ENCODE measurements at regions not wholly inside any gene's neighbourhood (a gene's known extent, or its start where the extent isn't known, plus 50 kb on each side); places are given as distances from the start of the nearest gene placed in this dataset.

GRCh38 chr2:102915128-102915527, 153.3 kb downstream of the TMEM182 start:
- Mint-ChIP-seq H3K4me1 (no peaks in the 10 kb centered on the region), H3K9me3 (ENCODE audit: low read depth) (peaks cover 17% of the 10 kb centered on the region), H3K4me3 (no peak overlapping the region), H3K36me3 (ENCODE audit: low read depth) (no peaks in the 10 kb centered on the region), H3K27ac (no peak overlapping the region), H3K27me3 (no peaks in the 10 kb centered on the region)
- DNase-seq (no peak), ATAC-seq (no peak)
- intact Hi-C loops (cut with DNase I, micrococcal nuclease): no loop called here
- CTCF ChIA-PET: interaction anchor here (1.0 kb wide), 1 partner anchor 26 kb away, joined by 3 read pairs; no protein-coding TSS in a partner anchor
- POLR2A ChIA-PET: no interaction called here

- H3K36me3 Mint-ChIP-seq (ENCODE audit: low read depth): no peaks in the 10 kb centered on the region
Observed at GRCh38 chr2:102922321-102922720, 160.5 kb downstream of the TMEM182 start.

GRCh38 chr2:102925003-102925402, 163.2 kb downstream of the TMEM182 start:
- no peaks in the 10 kb centered on the region for H3K4me1 Mint-ChIP-seq
- DNase-seq (no peak), ATAC-seq (no peak)
- H3K27me3 Mint-ChIP-seq: no peaks in the 10 kb centered on the region
- POLR2A ChIA-PET: no interaction called here
- H3K4me3 Mint-ChIP-seq: no peak overlapping the region
- H3K9me3 Mint-ChIP-seq (ENCODE audit: low read depth): no peaks in the 10 kb centered on the region
- intact Hi-C loops (cut with DNase I, micrococcal nuclease): no loop called here
- CTCF ChIA-PET: no interaction called here
- no peaks in the 10 kb centered on the region for H3K36me3 Mint-ChIP-seq (ENCODE audit: low read depth)
- H3K27ac Mint-ChIP-seq: no peak overlapping the region

More at GRCh38 chr2:102922321-102922720, 160.5 kb downstream of the TMEM182 start:
- Mint-ChIP-seq H3K27me3 (no peaks in the 10 kb centered on the region), H3K27ac (no peak overlapping the region), H3K4me1 (no peaks in the 10 kb centered on the region), H3K4me3 (no peak overlapping the region), H3K9me3 (ENCODE audit: low read depth) (peaks cover 9% of the 10 kb centered on the region)
- POLR2A ChIA-PET: no interaction called here
- ATAC-seq: no peak
- CTCF ChIA-PET: interaction anchor here (0.9 to 1.8 kb wide), 2 partner anchors 9 to 18 kb away, joined by 3 read pairs; no protein-coding TSS in a partner anchor
- intact Hi-C loops (cut with DNase I, micrococcal nuclease): no loop called here
- no peak for DNase-seq

GRCh38 chr2:102927854-102928267, 166.0 kb downstream of the TMEM182 start:
- Mint-ChIP-seq H3K4me1 (no peaks in the 10 kb centered on the region), H3K36me3 (ENCODE audit: low read depth) (no peaks in the 10 kb centered on the region), H3K4me3 (no peak overlapping the region), H3K27ac (no peak overlapping the region), H3K9me3 (ENCODE audit: low read depth) (no peaks in the 10 kb centered on the region), H3K27me3 (no peaks in the 10 kb centered on the region)
- ATAC-seq: no peak
- no peak for DNase-seq
- ChIA-PET POLR2A (interaction anchor here (0.7 kb wide), 1 partner anchor 312 kb away, joined by 3 read pairs; no protein-coding TSS in a partner anchor), CTCF (no interaction called here)
- intact Hi-C loops (cut with DNase I, micrococcal nuclease): no loop called here

- DNase-seq (no peak), ATAC-seq (no peak)
- intact Hi-C loops (cut with DNase I, micrococcal nuclease): no loop called here
- Mint-ChIP-seq H3K4me1 (no peaks in the 10 kb centered on the region), H3K36me3 (ENCODE audit: low read depth) (no peaks in the 10 kb centered on the region), H3K9me3 (ENCODE audit: low read depth) (no peaks in the 10 kb centered on the region), H3K4me3 (no peak overlapping the region), H3K27ac (no peak overlapping the region), H3K27me3 (no peaks in the 10 kb centered on the region)
- POLR2A ChIA-PET: no interaction called here
- CTCF ChIA-PET: interaction anchor here (0.6 kb wide), 1 partner anchor 546 kb away, joined by 3 read pairs; no protein-coding TSS in a partner anchor
Observed at GRCh38 chr2:102929721-102930120, 167.9 kb downstream of the TMEM182 start.

- intact Hi-C loops (cut with DNase I, micrococcal nuclease): no loop called here
- POLR2A ChIA-PET: no interaction called here
- DNase-seq: no peak
Observed at GRCh38 chr2:102932501-102932900, 170.7 kb downstream of the TMEM182 start.

GRCh38 chr2:102939207-102939606, 177.4 kb downstream of the TMEM182 start:
- no peaks in the 10 kb centered on the region for H3K4me1 Mint-ChIP-seq
- ChIA-PET CTCF (no interaction called here), POLR2A (no interaction called here)
- H3K27ac Mint-ChIP-seq: no peak overlapping the region
- no peak for ATAC-seq
- peaks cover 2% of the 10 kb centered on the region for H3K27me3 Mint-ChIP-seq
- no peak for DNase-seq
- no peak overlapping the region for H3K4me3 Mint-ChIP-seq
- intact Hi-C loops (cut with DNase I, micrococcal nuclease): no loop called here
- peaks cover 5% of the 10 kb centered on the region for H3K9me3 Mint-ChIP-seq (ENCODE audit: low read depth)
- H3K36me3 Mint-ChIP-seq (ENCODE audit: low read depth): no peaks in the 10 kb centered on the region

More at GRCh38 chr2:102932501-102932900, 170.7 kb downstream of the TMEM182 start:
- peaks cover under 1% of the 10 kb centered on the region for H3K27me3 Mint-ChIP-seq
- no peak for ATAC-seq
- no peaks in the 10 kb centered on the region for H3K36me3 Mint-ChIP-seq (ENCODE audit: low read depth)
- no peak overlapping the region for H3K27ac Mint-ChIP-seq
- H3K4me3 Mint-ChIP-seq: no peak overlapping the region
- CTCF ChIA-PET: no interaction called here
- H3K4me1 Mint-ChIP-seq: no peaks in the 10 kb centered on the region
- peaks cover under 1% of the 10 kb centered on the region for H3K9me3 Mint-ChIP-seq (ENCODE audit: low read depth)

- H3K4me3 Mint-ChIP-seq: no peak overlapping the region
- ATAC-seq: no peak
- CTCF ChIA-PET: interaction anchor here (0.8 kb wide), 1 partner anchor 18 kb away, joined by 3 read pairs; no protein-coding TSS in a partner anchor
- intact Hi-C loops (cut with DNase I, micrococcal nuclease): no loop called here
- DNase-seq: no peak
- H3K27ac Mint-ChIP-seq: no peak overlapping the region
- no peaks in the 10 kb centered on the region for H3K36me3 Mint-ChIP-seq (ENCODE audit: low read depth)
- POLR2A ChIA-PET: no interaction called here
- no peaks in the 10 kb centered on the region for H3K4me1 Mint-ChIP-seq
- peaks cover 5% of the 10 kb centered on the region for H3K9me3 Mint-ChIP-seq (ENCODE audit: low read depth)
- H3K27me3 Mint-ChIP-seq: peaks cover 4% of the 10 kb centered on the region
Observed at GRCh38 chr2:102940684-102941083, 178.9 kb downstream of the TMEM182 start.

GRCh38 chr2:102942107-102942506, 180.3 kb downstream of the TMEM182 start:
- ChIA-PET POLR2A (no interaction called here), CTCF (no interaction called here)
- Mint-ChIP-seq H3K27me3 (peaks cover 4% of the 10 kb centered on the region), H3K4me1 (no peaks in the 10 kb centered on the region), H3K36me3 (ENCODE audit: low read depth) (no peaks in the 10 kb centered on the region), H3K4me3 (no peak overlapping the region), H3K27ac (no peak overlapping the region), H3K9me3 (ENCODE audit: low read depth) (peaks cover 5% of the 10 kb centered on the region)
- ATAC-seq (no peak), DNase-seq (no peak)
- intact Hi-C loops (cut with DNase I, micrococcal nuclease): no loop called here

GRCh38 chr2:102943251-102943650, 181.4 kb downstream of the TMEM182 start:
- Mint-ChIP-seq H3K36me3 (ENCODE audit: low read depth) (no peaks in the 10 kb centered on the region), H3K4me3 (no peak overlapping the region), H3K9me3 (ENCODE audit: low read depth) (peaks cover 4% of the 10 kb centered on the region), H3K27me3 (peaks cover 2% of the 10 kb centered on the region), H3K27ac (no peak overlapping the region), H3K4me1 (no peaks in the 10 kb centered on the region)
- DNase-seq (no peak), ATAC-seq (no peak)
- ChIA-PET POLR2A (no interaction called here), CTCF (no interaction called here)
- intact Hi-C loops (cut with DNase I, micrococcal nuclease): no loop called here

GRCh38 chr2:102950371-102950946, 188.6 kb downstream of the TMEM182 start:
- no peaks in the 10 kb centered on the region for H3K9me3 Mint-ChIP-seq (ENCODE audit: low read depth)
- intact Hi-C loops (cut with DNase I, micrococcal nuclease): no loop called here
- no peak overlapping the region for H3K4me3 Mint-ChIP-seq
- no peaks in the 10 kb centered on the region for H3K4me1 Mint-ChIP-seq
- CTCF ChIA-PET: no interaction called here
- POLR2A ChIA-PET: no interaction called here
- DNase-seq (no peak), ATAC-seq (no peak)
- no peak overlapping the region for H3K27ac Mint-ChIP-seq
- H3K36me3 Mint-ChIP-seq (ENCODE audit: low read depth): no peaks in the 10 kb centered on the region
- H3K27me3 Mint-ChIP-seq: no peaks in the 10 kb centered on the region

GRCh38 chr2:102951249-102951648, 189.4 kb downstream of the TMEM182 start:
- Mint-ChIP-seq H3K4me1 (no peaks in the 10 kb centered on the region), H3K27me3 (no peaks in the 10 kb centered on the region), H3K9me3 (ENCODE audit: low read depth) (no peaks in the 10 kb centered on the region), H3K36me3 (ENCODE audit: low read depth) (no peaks in the 10 kb centered on the region), H3K4me3 (no peak overlapping the region), H3K27ac (no peak overlapping the region)
- ATAC-seq (no peak), DNase-seq (no peak)
- ChIA-PET CTCF (no interaction called here), POLR2A (no interaction called here)
- intact Hi-C loops (cut with DNase I, micrococcal nuclease): no loop called here

Measured in activated CD4-positive, alpha-beta T cell treated with anti-CD3 and anti-CD28 coated beads for 36 hours (primary cell).